Epithelial cell of proximal tubule (primary cell): ENCODE measurements at regions not wholly inside any gene's neighbourhood (a gene's known extent, or its start where the extent isn't known, plus 50 kb on each side); places are given as distances from the start of the nearest gene placed in this dataset.

Experiments used
- DNase-seq: peaks from one replicate; pipeline ENCODE4 v3.0.0-alpha.2; 2011; ENCODE audit warnings: low read depth
- H3K4me3 ChIP-seq: 2 replicates; pipeline ENCODE4 v1.5.1; 2011; ENCODE audit warnings: low read depth, mild to moderate bottlenecking, low read length
- CTCF ChIP-seq: conservative IDR thresholded peaks from 2 replicates; pipeline ENCODE4 v1.5.1; 2012; ENCODE audit warnings: low read depth, mild to moderate bottlenecking, low read length

GRCh38 chr2:222806526-222807137 is 54.2 kb upstream of the ACSL3 start:
- TF ChIP-seq CTCF: no peak
- no peak for DNase-seq

DNA sequence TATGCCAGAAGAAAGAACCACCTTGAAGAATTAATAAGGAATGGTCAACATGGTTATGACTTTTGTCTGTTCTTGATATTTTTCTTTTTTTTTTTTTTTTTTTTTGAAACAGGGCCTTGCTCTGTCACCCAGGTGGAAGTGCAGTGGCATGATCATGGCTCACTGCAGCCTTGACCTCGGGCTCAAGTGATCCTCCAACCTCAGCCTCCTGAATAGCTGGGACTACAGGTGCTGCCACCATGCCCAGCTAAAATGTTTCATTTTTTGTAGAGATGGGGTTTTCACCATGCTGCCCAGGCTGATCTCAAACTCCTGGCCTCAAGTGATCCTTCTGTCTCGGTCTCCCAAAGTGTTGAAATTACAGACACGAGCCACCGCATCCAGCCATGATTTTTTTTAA is 53.4 kb upstream of the ACSL3 start:
- no peak overlapping the region for H3K4me3 ChIP-seq
- TF ChIP-seq CTCF: no peak
- DNase-seq: no peak

More at GRCh38 chr2:222806526-222807137, 54.2 kb upstream of the ACSL3 start:
- no peak overlapping the region for H3K4me3 ChIP-seq

- H3K4me3 ChIP-seq: no peak overlapping the region
- TF ChIP-seq CTCF: no peak
- no peak for DNase-seq
Observed at GRCh38 chr2:222809582-222809981, 51.3 kb upstream of the ACSL3 start.

DNA sequence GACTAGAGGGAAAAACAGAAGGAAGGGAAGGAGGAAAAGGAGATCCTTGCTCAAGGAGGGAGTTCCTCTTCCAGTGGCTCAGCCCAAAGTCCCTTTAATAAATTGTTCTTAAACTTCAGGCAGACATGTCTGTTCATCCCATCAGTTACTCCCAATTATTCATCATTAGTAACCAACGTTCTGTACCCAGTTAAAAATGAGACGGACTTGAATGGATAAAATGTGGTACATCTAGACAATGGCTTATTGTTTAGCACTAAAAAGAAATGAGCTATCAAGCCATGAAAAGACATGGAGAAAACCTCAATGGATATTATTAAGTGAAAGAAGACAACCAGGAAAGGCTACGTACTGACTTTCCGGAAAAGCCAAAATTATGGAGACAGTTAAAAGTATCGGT is 50.8 kb upstream of the ACSL3 start:
- no peak overlapping the region for H3K4me3 ChIP-seq
- no peak for DNase-seq
- no peak for TF ChIP-seq CTCF
